AG09309 (cell line): ENCODE measurements at regions not wholly inside any gene's neighbourhood (a gene's known extent, or its start where the extent isn't known, plus 50 kb on each side); places are given as distances from the start of the nearest gene placed in this dataset.

Experiments used
- DNase-seq: peaks from one replicate; pipeline ENCODE4 v3.0.0-alpha.2; 2010; ENCODE audit warnings: low read depth
- H3K4me3 ChIP-seq: 2 replicates; pipeline ENCODE4 v1.5.1; 2011; ENCODE audit warnings: mild to moderate bottlenecking, low read depth, low read length, moderate library complexity; ENCODE audit not compliant: control insufficient read depth
- TF ChIP-seq, protein P1 (sequence below): IDR thresholded peaks from 2 replicates; pipeline ENCODE4 v1.5.1; 2011; ENCODE audit warnings: mild to moderate bottlenecking, low read depth, low read length, inconsistent platforms; ENCODE audit not compliant: insufficient read depth, control insufficient read depth; ENCODE audit errors: missing control alignments

DNA sequence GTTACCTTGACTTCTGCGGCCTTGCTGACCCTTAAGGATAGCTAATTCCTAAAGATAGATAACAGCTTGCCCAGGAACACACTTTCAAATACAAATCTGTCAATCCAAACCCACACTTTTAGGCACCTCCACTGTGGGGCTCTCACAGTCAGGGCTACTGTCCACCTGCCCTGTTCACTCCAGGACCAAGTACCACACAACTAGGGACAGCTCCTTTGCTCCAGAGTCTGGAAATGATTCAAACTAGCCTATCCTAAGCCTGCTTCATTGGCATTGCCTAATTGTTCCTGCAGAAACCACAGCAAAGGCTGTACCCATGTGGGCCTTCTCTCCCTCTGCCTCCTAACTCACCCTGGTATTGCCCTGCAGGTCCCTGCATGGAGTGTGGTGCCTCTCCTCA is 538.9 kb upstream of the IGFBP3 start:
- DNase-seq = no peak
- H3K4me3 ChIP-seq = no peak overlapping the region
- TF ChIP-seq, protein P1, sequence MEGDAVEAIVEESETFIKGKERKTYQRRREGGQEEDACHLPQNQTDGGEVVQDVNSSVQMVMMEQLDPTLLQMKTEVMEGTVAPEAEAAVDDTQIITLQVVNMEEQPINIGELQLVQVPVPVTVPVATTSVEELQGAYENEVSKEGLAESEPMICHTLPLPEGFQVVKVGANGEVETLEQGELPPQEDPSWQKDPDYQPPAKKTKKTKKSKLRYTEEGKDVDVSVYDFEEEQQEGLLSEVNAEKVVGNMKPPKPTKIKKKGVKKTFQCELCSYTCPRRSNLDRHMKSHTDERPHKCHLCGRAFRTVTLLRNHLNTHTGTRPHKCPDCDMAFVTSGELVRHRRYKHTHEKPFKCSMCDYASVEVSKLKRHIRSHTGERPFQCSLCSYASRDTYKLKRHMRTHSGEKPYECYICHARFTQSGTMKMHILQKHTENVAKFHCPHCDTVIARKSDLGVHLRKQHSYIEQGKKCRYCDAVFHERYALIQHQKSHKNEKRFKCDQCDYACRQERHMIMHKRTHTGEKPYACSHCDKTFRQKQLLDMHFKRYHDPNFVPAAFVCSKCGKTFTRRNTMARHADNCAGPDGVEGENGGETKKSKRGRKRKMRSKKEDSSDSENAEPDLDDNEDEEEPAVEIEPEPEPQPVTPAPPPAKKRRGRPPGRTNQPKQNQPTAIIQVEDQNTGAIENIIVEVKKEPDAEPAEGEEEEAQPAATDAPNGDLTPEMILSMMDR = no peak

DNA sequence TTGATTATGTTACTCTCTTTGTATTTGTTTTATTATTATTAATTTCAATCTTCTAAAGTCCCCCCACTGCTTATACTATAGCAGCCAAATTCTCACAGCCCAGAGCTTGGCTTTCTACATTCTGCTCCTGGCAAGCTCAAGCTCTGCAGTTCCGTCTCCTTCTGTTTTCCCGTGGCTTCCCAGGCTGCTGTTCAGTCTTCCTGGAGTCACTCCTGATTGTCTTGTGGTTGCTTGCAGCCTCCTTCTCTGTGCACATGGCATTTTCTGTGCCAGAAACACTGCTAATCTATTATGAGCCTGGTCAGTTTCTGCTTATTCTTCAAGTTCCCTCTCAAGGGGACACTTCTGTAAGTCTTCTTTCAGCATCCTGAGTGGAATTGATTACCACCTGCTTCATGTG is 533.7 kb upstream of the IGFBP3 start:
- DNase-seq = no peak
- no peak overlapping the region for H3K4me3 ChIP-seq
- TF ChIP-seq, protein P1 = no peak

DNA sequence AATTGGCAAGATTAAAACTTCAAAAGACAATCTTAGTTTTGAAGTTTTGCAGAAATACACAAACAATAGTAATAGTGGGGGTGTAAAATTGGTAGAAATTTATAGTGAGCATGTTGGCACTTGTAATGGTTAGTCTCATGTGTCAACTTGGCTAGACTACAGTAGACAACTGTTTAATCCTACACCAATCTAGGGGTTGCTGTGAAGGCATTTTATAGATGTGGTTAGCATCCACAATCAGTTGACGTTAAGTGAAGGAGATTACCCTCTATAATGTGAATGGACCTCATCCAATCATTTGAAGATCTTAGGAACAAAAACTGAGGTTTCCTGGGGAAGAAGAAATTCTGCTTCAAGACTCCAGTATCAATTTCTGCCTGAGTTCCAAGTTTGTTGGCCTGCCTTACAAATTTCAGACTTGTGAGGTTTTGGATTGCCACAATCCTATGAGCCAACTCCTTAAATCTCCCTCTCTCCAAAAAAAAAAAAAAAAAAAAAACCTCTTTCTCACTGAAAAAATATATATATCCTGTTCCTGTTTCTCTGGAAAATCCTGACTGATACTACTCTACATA is 531.6 kb upstream of the IGFBP3 start:
- DNase-seq = no peak
- TF ChIP-seq, protein P1 = no peak
- no peak overlapping the region for H3K4me3 ChIP-seq

DNA sequence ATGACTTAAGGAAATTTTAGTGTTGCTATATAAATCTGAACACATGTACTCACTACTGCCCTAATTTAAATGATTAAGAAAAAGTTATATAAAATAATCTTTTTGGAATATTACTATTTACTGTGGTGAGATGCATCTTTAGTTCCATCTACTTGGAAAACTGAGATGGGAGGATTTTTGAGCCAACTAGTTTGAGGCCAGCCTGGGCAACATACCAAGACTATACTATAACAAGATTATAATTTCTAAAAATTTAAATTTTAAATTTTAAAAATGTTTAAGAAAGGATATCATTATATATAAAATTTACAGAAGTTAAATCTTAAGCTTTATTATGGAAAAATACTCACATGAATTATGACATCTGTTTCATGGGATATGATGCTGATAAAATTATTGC is 530.8 kb upstream of the IGFBP3 start:
- H3K4me3 ChIP-seq = no peak overlapping the region
- TF ChIP-seq, protein P1 = no peak
- DNase-seq = no peak

DNA sequence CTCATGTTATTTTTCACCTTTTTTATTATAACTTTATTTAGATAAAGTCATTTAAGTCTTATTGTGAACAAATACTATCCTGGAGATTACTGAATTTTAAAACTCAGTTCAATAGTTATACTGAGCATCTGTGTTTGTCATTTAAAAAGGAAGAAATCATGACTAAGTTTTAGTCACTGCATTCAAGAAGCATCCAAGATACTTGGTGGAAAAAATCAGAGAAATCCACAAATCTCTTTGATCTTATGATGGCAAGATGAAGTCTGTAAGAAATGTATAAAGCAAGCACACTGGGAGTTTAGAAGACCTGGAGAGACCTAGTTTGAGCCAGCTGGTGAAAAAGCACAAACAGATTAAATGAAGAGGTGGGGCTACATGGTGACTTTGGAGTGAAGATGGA is 529.8 kb upstream of the IGFBP3 start:
- H3K4me3 ChIP-seq = no peak overlapping the region
- TF ChIP-seq, protein P1 = no peak
- DNase-seq = no peak

DNA sequence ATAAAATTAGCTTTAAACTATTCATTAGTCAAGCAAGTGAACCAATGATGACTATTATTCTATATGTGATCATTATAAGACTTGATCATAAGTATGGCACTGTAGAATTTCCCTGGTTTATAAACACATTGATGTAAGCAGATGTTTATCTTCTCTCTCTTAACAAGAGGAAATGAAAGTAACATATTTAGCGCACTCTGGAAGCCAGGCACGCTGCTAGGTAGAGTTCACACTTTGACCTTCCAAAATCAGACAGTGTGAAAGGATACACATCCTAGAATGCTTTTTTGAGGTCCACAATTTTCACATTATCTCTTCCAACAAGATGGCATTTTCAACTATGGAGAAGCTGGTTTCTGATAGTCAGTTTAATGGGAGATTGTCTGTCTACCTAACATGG is 529.4 kb upstream of the IGFBP3 start:
- H3K4me3 ChIP-seq = no peak overlapping the region
- TF ChIP-seq, protein P1 = no peak
- DNase-seq = no peak

DNA sequence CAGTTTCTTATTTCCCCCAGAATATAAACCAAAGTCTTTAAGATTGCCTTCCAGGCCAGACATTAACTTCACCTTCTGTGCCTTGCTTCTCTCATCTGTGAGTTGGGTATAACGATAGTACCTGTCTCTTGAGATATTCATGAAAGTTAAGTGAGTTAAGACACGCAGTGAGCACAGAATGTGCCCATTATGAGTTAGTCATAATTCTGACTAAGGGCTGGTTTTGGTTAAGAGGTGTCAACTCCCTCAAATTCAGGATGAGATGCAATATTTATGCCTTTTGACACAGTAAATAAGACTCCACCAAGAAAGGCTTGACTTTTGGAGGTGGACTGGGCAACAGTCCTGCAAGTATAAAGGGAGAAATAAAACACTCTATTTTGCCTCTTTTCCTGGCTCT is 528.7 kb upstream of the IGFBP3 start:
- TF ChIP-seq, protein P1 = no peak
- H3K4me3 ChIP-seq = no peak overlapping the region
- DNase-seq = no peak
